ENCODE measurements at regions not wholly inside any gene's neighbourhood (a gene's known extent, or its start where the extent isn't known, plus 50 kb on each side); places are given as distances from the start of the nearest gene placed in this dataset.
"Not testable (repeated sequence)": the region's sequence is repeated elsewhere in the genome, so short reads cannot be mapped to it uniquely, and the experiment has no call there.

- peak; percentile 81 for DNase-seq
These were observed 590.9 kb upstream of the ANKRD30A start for GRCh38 chr10:36534471-36535002.

GRCh38 chr10:36533861-36534260 lies 591.5 kb upstream of the ANKRD30A start:
- no peak for DNase-seq

GRCh38 chr10:36533316-36533715 lies 592.1 kb upstream of the ANKRD30A start:
- no peak for DNase-seq

- DNase-seq, result no peak
These were observed 593.8 kb upstream of the ANKRD30A start for GRCh38 chr10:36531621-36532020.

GRCh38 chr10:36526033-36526432 lies 599.4 kb upstream of the ANKRD30A start:
- no peak for DNase-seq

GRCh38 chr10:36524126-36524525 lies 601.3 kb upstream of the ANKRD30A start:
- not testable (repeated sequence) for DNase-seq

GRCh38 chr10:36519909-36520308 lies 605.5 kb upstream of the ANKRD30A start:
- no peak for DNase-seq

GRCh38 chr10:36516281-36516680 lies 609.1 kb upstream of the ANKRD30A start:
- DNase-seq, result no peak

- no peak for DNase-seq
These were observed 610.1 kb upstream of the ANKRD30A start for GRCh38 chr10:36515319-36515718.

- DNase-seq, result no peak
These were observed 617.7 kb upstream of the ANKRD30A start for GRCh38 chr10:36507715-36508114.

- DNase-seq, result no peak
These were observed 618.5 kb upstream of the ANKRD30A start for GRCh38 chr10:36506697-36507496.

- DNase-seq, result no peak
These were observed 619.1 kb upstream of the ANKRD30A start for GRCh38 chr10:36506261-36506660.

- no peak for DNase-seq
These were observed 620.6 kb upstream of the ANKRD30A start for GRCh38 chr10:36504758-36505157.

GRCh38 chr10:36500266-36500665 lies 625.1 kb upstream of the ANKRD30A start:
- no peak for DNase-seq

- DNase-seq, result no peak
These were observed 625.7 kb upstream of the ANKRD30A start for GRCh38 chr10:36499693-36500092.

GRCh38 chr10:36496758-36497157 lies 628.6 kb upstream of the ANKRD30A start:
- no peak for DNase-seq

- DNase-seq, result peak; percentile 20
These were observed 631.0 kb upstream of the ANKRD30A start for GRCh38 chr10:36494371-36494770.

GRCh38 chr10:36493516-36493880 lies 631.9 kb upstream of the ANKRD30A start:
- DNase-seq, result no peak

- peak; percentile 32 for DNase-seq
These were observed 632.5 kb upstream of the ANKRD30A start for GRCh38 chr10:36492590-36493515.

- no peak for DNase-seq
These were observed 633.5 kb upstream of the ANKRD30A start for GRCh38 chr10:36491926-36492325.

GRCh38 chr10:36489611-36490228 lies 635.7 kb upstream of the ANKRD30A start:
- DNase-seq, result no peak

- no peak for DNase-seq
These were observed 636.2 kb upstream of the ANKRD30A start for GRCh38 chr10:36489181-36489580.

- no peak for DNase-seq
These were observed 636.8 kb upstream of the ANKRD30A start for GRCh38 chr10:36488579-36488978.

Measured in kidney glomerular epithelial cell (primary cell).